T1000 (cell line): ENCODE measurements at regions not wholly inside any gene's neighbourhood (a gene's known extent, or its start where the extent isn't known, plus 50 kb on each side); places are given as distances from the start of the nearest gene placed in this dataset.

Source experiments
- DNase-seq: peaks from one replicate; lab custom pipeline; 2025; ENCODE audit warnings: mixed read lengths; lab: John Stamatoyannopoulos, UW

DNA sequence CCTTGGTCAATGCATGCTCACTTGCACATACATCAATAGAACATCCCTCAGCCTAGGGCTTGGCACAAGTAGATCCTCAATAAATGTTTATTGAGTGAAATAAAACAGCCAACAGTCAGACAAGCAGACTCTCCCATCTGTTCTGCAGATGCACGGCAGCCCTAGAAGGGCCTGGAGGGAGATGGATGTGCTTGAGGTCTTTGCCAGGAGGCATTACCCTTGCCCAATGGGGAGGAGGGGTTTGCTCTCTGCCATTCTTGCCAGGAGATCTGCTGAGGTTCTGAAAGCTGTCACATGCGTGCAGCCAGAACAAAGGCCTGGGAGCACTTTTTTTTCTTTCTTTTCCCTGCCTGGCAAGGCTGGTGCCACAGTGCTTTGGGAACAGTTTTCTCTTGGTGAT lies 349.3 kb upstream of the THRB start:
- DNase-seq: no peak

DNA sequence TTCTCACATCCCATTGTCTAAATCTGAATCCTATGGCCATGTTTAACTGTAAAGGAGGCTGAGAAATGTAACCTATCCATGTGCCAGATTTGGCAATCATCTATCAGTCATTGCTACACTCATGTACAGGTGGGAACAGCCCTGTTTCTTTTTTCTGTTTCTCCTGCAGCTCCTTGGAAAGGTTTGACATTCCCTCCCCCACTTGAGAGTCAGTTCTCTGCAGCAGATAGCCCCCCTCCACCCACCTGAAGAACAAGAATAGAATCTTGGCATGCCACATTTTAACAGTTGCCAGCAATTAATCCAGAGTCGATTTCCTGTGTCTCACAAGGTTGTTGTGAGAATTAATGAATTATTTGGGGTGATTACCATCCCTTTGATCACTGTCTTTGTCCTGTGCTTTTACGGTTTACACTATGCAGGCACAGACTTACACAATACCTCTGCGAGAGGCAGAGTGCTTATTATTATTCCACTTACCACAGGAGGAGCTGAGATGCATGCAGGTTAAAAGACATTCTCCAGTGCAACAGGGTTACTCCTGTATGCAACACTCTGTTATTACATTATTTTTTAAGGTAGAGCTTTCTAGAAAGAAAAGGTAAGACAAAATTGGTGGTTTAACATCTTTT lies 351.0 kb upstream of the THRB start:
- DNase-seq: no peak

DNA sequence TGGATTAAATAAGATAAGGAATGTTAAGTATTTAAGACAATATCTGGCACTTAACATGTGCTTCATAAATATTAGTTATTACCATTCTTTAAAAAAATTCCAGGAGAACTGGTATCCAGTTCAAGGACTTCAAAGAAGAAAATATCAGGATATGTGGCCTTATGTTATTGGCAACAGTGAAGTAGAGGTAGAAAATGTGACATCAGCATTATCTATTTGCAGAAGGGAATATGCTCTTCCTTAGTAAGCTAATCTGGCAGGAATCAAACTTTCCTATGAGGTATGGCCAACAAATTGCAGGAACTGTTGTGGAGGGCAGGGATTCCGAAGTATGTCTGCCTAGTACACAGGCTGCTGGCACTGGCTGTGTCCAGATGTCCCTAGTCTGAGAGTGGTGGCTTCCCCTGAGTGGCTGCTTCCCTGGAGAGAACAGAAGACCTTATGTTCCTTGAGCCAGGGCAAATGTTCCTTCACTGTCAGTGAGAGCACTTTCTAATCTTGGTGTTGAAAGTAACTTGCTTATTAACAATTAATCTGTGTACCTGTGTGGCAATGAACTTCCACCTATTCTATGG lies 351.7 kb upstream of the THRB start:
- no peak for DNase-seq

- no peak for DNase-seq
Measured at GRCh38 chr3:24850245-24850644, 355.6 kb upstream of the THRB start.

- DNase-seq: no peak
Measured at GRCh38 chr3:24853685-24854490, 359.2 kb upstream of the THRB start.

DNA sequence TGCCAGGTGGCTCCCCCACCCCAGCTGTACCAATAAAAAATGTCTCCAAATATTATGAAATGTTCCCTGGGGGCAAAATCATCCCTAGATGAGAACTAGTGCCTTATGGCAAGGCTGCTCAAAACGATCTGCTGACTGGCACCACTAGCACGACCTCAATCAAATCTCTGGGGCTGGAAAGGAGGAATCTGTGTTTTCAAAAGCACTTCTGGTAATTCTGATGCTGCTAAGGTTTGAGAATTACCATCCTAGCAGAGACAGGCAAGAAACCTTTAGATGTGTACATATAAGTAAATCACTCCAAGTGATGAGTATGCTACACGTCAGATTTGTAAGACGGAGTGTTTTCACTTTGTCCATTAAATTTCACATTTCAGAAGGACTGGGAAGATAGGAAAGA lies 360.1 kb upstream of the THRB start:
- no peak for DNase-seq

GRCh38 chr3:24857945-24858344 lies 363.3 kb upstream of the THRB start:
- no peak for DNase-seq

- DNase-seq: no peak
Measured at GRCh38 chr3:24863215-24863614, 368.6 kb upstream of the THRB start.

DNA sequence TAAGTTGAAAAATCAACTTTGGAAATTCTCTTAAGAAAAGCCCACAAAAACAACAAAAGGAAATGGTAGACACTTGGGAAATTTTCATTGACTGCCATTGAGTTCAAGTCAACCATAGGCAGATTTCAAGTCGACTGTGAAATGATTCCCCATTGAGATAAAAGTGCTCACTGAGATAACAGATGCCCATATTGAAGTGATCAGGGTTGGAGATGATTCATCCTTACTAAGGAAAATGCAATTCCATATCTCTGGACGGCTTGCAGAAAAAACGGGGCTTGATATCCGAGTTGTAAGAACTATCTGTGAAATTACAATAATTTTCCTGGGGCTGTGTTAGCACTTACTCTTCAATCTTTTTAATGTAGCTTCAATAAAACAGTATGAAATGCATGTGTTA lies 373.1 kb upstream of the THRB start:
- no peak for DNase-seq

- DNase-seq: no peak
Measured at GRCh38 chr3:24881239-24881638, 386.6 kb upstream of the THRB start.

GRCh38 chr3:24886501-24886900 lies 391.9 kb upstream of the THRB start:
- DNase-seq: no peak

DNA sequence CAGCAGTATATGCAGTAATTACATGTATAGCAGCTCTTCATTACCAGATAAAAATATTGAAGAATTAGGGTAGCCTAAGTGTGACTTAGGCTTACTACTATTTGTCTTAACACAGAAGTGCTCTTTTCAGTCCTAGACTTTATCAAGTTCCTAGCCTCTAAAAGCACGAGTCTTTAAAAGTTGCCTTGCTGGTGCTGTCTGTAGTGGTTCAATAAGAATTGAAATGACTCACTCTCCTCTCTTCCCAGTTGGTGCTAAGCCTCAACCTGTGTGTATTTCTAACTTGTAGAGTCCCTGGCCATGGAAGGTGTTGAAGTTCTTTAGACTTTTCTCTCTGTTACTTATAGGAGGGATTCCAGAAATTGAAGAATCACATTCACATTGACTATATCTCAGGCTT lies 395.4 kb upstream of the THRB start:
- no peak for DNase-seq

GRCh38 chr3:24899373-24899772 lies 404.7 kb upstream of the THRB start:
- no peak for DNase-seq

- DNase-seq: no peak
Measured at GRCh38 chr3:24899901-24900603, 405.4 kb upstream of the THRB start.

DNA sequence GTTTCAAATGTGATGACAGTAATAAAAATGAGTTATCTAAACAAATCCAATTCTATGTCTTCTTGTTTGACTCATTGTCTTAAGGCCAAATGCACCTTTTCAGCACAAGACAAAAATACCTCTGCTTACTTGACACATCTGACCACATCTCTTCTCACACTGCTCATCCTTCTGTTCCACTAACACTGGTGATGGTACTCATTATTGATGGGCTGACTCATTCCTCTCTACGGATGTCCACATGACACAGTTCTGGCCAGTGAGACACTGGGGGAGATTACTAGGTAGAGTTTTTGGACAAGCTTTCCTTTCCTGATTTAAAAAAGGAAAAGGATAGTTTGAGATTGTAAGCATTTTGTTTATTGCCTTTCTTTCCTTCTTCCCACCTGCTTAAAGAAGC lies 410.6 kb upstream of the THRB start:
- DNase-seq: no peak

- DNase-seq: no peak
Measured at GRCh38 chr3:24907106-24907505, 412.5 kb upstream of the THRB start.

DNA sequence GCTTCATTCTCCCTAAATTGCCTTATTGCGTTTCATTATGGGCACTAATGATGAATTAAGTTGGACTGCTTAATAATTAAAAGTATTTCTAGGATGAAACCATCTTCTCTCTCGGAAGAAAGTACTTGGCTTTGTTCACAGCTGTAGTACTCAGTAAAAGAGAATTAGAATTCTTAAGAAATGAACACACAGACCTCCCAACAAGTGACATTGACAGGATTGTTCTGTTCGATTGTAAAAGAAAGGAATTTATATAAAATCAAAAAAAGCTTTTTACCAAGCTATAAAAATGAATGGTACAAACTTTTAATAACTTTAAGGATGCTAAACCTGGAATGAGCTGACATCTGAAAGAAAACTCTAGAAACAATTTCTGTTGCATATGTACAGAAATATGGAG lies 416.4 kb upstream of the THRB start:
- DNase-seq: no peak

- no peak for DNase-seq
Measured at GRCh38 chr3:24915639-24916038, 421.0 kb upstream of the THRB start.

- no peak for DNase-seq
Measured at GRCh38 chr3:24917908-24918307, 423.3 kb upstream of the THRB start.

DNA sequence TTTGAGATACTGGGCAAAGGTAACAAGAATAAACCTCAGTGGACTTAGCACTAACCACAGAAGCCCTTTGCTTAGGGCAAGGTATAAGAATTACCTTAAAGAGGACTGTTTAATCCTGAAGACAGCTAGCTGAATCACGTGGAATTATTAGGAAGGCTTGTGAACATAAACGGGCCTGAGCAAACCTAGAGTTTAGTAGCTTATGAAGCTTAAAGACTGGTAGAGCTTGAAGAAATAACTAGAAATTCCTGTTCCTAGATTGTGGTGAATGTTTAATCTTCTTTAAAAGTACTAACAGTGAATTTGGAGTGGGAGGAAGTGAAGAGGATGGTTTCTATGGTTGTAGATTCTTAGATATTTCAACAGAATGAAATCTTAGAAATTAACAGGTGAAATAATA lies 428.9 kb upstream of the THRB start:
- DNase-seq: no peak

- DNase-seq: no peak
Measured at GRCh38 chr3:24929521-24929920, 434.9 kb upstream of the THRB start.

DNA sequence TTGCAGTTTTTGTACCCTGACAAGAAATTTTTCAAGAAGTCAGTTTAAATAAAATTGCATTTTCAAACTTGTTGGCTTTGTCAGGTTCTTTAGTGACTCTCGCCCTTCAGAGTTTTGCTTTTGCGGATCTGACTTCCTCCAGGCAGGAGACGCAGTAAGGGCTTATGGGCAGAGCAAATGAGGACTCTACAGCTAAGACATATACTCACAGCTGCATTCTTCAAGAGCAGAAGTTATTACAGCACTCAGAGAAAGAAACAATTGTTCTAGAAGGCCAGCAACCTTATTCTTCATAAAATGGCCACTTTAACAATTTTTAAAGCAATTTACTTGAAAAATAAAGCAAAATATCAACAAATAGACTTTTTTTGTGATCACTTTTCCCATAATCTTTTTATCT lies 438.8 kb upstream of the THRB start:
- no peak for DNase-seq

GRCh38 chr3:24936574-24936973 lies 441.9 kb upstream of the THRB start:
- no peak for DNase-seq
